ENCODE measurements at regions not wholly inside any gene's neighbourhood (a gene's known extent, or its start where the extent isn't known, plus 50 kb on each side); places are given as distances from the start of the nearest gene placed in this dataset.

GRCh38 chr2:195592105-195592504 lies 64.9 kb upstream of the SLC39A10 start:
- no peak for DNase-seq
- H3K4me3 ChIP-seq (ENCODE audit: low read length in 3 of 3) = no peak overlapping the region
- no peak overlapping the region for H3K9ac ChIP-seq (ENCODE audit: low read length in 3 of 3)
- TF ChIP-seq, protein P1, sequence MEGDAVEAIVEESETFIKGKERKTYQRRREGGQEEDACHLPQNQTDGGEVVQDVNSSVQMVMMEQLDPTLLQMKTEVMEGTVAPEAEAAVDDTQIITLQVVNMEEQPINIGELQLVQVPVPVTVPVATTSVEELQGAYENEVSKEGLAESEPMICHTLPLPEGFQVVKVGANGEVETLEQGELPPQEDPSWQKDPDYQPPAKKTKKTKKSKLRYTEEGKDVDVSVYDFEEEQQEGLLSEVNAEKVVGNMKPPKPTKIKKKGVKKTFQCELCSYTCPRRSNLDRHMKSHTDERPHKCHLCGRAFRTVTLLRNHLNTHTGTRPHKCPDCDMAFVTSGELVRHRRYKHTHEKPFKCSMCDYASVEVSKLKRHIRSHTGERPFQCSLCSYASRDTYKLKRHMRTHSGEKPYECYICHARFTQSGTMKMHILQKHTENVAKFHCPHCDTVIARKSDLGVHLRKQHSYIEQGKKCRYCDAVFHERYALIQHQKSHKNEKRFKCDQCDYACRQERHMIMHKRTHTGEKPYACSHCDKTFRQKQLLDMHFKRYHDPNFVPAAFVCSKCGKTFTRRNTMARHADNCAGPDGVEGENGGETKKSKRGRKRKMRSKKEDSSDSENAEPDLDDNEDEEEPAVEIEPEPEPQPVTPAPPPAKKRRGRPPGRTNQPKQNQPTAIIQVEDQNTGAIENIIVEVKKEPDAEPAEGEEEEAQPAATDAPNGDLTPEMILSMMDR (IDR thresholded peaks at IDR 0.05; ENCODE audit: borderline replicate concordance, extremely low read depth, insufficient read depth) = no peak
- no peak for FAIRE-seq
- H3K9me3 ChIP-seq (ENCODE audit: control insufficient read depth in 2 of 3, insufficient read depth in 1 of 3, low read length in 3 of 3) = no peaks in the 10 kb centered on the region
- intact Hi-C loops (cut with DNase I) = no loop called here
- no peaks in the 10 kb centered on the region for H3K4me1 ChIP-seq (ENCODE audit: control insufficient read depth in 2 of 3, insufficient read depth in 2 of 3, low read depth in 1 of 3, low read length in 3 of 3)
- no peaks in the 10 kb centered on the region for H3K36me3 ChIP-seq (ENCODE audit: control insufficient read depth in 2 of 3, insufficient read depth in 3 of 3, low read length in 3 of 3)
- H3K27me3 ChIP-seq (ENCODE audit: control insufficient read depth, insufficient read depth, low read length) = no peaks in the 10 kb centered on the region
- H3K27ac ChIP-seq (ENCODE audit: low read depth in 2 of 2, low read length in 2 of 2) = no peak overlapping the region

DNA sequence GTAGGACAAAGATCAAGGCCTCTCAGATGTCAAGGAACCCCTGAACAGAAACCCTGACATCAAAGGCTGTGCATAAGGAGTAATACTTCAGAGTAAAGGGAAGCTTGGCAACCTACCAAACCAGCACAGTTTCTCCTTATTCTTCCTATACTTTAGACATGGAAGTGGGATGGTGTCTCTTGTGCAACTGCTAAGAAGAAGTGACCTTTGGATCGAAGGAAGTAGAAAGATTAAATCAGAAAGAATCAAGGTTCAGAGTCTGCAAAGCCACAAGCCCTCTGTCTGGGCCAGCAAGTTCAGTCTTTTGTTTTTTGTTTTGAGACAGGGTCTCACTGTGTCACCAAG lies 66.2 kb upstream of the SLC39A10 start:
- FAIRE-seq = no peak
- no peak overlapping the region for H3K27ac ChIP-seq (ENCODE audit: low read depth in 2 of 2, low read length in 2 of 2)
- H3K27me3 ChIP-seq (ENCODE audit: control insufficient read depth, insufficient read depth, low read length) = no peaks in the 10 kb centered on the region
- no peak overlapping the region for H3K9ac ChIP-seq (ENCODE audit: low read length in 3 of 3)
- no peaks in the 10 kb centered on the region for H3K36me3 ChIP-seq (ENCODE audit: control insufficient read depth in 2 of 3, insufficient read depth in 3 of 3, low read length in 3 of 3)
- intact Hi-C loops (cut with DNase I) = no loop called here
- H3K4me1 ChIP-seq (ENCODE audit: control insufficient read depth in 2 of 3, insufficient read depth in 2 of 3, low read depth in 1 of 3, low read length in 3 of 3) = no peaks in the 10 kb centered on the region
- DNase-seq = no peak
- no peaks in the 10 kb centered on the region for H3K9me3 ChIP-seq (ENCODE audit: control insufficient read depth in 2 of 3, insufficient read depth in 1 of 3, low read length in 3 of 3)
- H3K4me3 ChIP-seq (ENCODE audit: low read length in 3 of 3) = no peak overlapping the region
- TF ChIP-seq, protein P1 (IDR thresholded peaks at IDR 0.05; ENCODE audit: borderline replicate concordance, extremely low read depth, insufficient read depth) = no peak

- TF ChIP-seq, protein P1 (IDR thresholded peaks at IDR 0.05; ENCODE audit: borderline replicate concordance, extremely low read depth, insufficient read depth) = no peak
- H3K27ac ChIP-seq (ENCODE audit: low read depth in 2 of 2, low read length in 2 of 2) = no peak overlapping the region
- no peak overlapping the region for H3K4me3 ChIP-seq (ENCODE audit: low read length in 3 of 3)
- H3K9me3 ChIP-seq (ENCODE audit: control insufficient read depth in 2 of 3, insufficient read depth in 1 of 3, low read length in 3 of 3) = no peaks in the 10 kb centered on the region
- intact Hi-C loops (cut with DNase I) = no loop called here
- DNase-seq = no peak
- no peaks in the 10 kb centered on the region for H3K36me3 ChIP-seq (ENCODE audit: control insufficient read depth in 2 of 3, insufficient read depth in 3 of 3, low read length in 3 of 3)
- H3K4me1 ChIP-seq (ENCODE audit: control insufficient read depth in 2 of 3, insufficient read depth in 2 of 3, low read depth in 1 of 3, low read length in 3 of 3) = no peaks in the 10 kb centered on the region
- no peaks in the 10 kb centered on the region for H3K27me3 ChIP-seq (ENCODE audit: control insufficient read depth, insufficient read depth, low read length)
- no peak overlapping the region for H3K9ac ChIP-seq (ENCODE audit: low read length in 3 of 3)
- no peak for FAIRE-seq
These were observed 66.7 kb upstream of the SLC39A10 start for GRCh38 chr2:195590199-195590860.

DNA sequence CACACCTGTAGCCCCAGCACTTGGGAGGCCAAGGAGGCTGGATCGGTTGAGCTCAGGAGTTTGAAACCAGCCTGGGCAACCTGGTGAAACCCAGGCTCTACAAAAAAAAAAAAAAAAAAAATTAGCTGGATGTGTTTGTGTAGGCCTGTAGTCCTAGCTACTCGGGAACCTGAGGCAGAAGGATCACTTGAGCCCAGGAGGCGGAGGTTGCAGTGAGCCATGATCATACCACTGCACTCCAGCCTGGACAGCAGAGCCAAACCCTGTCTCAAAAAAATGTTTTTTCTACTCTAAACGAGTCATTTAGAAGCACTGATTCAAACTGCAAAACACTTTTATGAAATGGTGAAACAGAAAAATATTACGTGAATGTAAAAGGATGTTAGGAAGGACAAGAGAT lies 69.1 kb upstream of the SLC39A10 start:
- no peaks in the 10 kb centered on the region for H3K9me3 ChIP-seq (ENCODE audit: control insufficient read depth in 2 of 3, insufficient read depth in 1 of 3, low read length in 3 of 3)
- H3K9ac ChIP-seq (ENCODE audit: low read length in 3 of 3) = no peak overlapping the region
- H3K36me3 ChIP-seq (ENCODE audit: control insufficient read depth in 2 of 3, insufficient read depth in 3 of 3, low read length in 3 of 3) = no peaks in the 10 kb centered on the region
- TF ChIP-seq, protein P1 (IDR thresholded peaks at IDR 0.05; ENCODE audit: borderline replicate concordance, extremely low read depth, insufficient read depth) = no peak
- intact Hi-C loops (cut with DNase I) = no loop called here
- H3K4me3 ChIP-seq (ENCODE audit: low read length in 3 of 3) = no peak overlapping the region
- no peaks in the 10 kb centered on the region for H3K27me3 ChIP-seq (ENCODE audit: control insufficient read depth, insufficient read depth, low read length)
- FAIRE-seq (no peak), DNase-seq (no peak)
- H3K27ac ChIP-seq (ENCODE audit: low read depth in 2 of 2, low read length in 2 of 2) = no peak overlapping the region
- H3K4me1 ChIP-seq (ENCODE audit: control insufficient read depth in 2 of 3, insufficient read depth in 2 of 3, low read depth in 1 of 3, low read length in 3 of 3) = no peaks in the 10 kb centered on the region
